PC-9 (cell line): ENCODE measurements at regions not wholly inside any gene's neighbourhood (a gene's known extent, or its start where the extent isn't known, plus 50 kb on each side); places are given as distances from the start of the nearest gene placed in this dataset.

Source experiments
- BruUV-seq: library from RNA; stranded (reverse); fragments of 400-500 nt; replicated peaks from 2 replicates; lab custom pipeline; 2021; lab: Mats Ljungman, UMichigan
- CTCF ChIA-PET: fragments of 300-600 bp; sonication (Branson Sonifier 250); formaldehyde crosslinking; loops from one replicate; lab custom pipeline; 2022; ENCODE audit warnings: antibody characterized with exemption; lab: Charles Lee
- POLR2A ChIA-PET: fragments of 300-600 bp; sonication (Branson Sonifier 250); formaldehyde crosslinking; loops from one replicate; lab custom pipeline; 2022; ENCODE audit warnings: antibody characterized with exemption; ENCODE audit not compliant: unreplicated experiment; lab: Charles Lee
- DNase-seq, 2 experiments: peaks; one replicate each; pipeline versions ENCODE4 v3.0.0 to v3.0.0-alpha.2; 2015 to 2022; ENCODE audit warnings: mixed read lengths in 1 of 2
- H2AFZ ChIP-seq: fragments of 200-600 bp; sonication (generic); 2 replicates; pipeline ENCODE4 v1.8.1; 2017; ENCODE audit warnings: antibody characterized with exemption
- H3F3A ChIP-seq: fragments of 200-600 bp; sonication (generic); 2 replicates; pipeline ENCODE4 v1.8.1; 2017; ENCODE audit warnings: antibody characterized with exemption, mild to moderate bottlenecking, low read depth; ENCODE audit not compliant: insufficient read depth
- H3K27ac ChIP-seq: fragments of 200-600 bp; sonication (generic); 2 replicates; pipeline ENCODE4 v1.6.1; 2016; ENCODE audit warnings: mixed run types
- H3K27me3 ChIP-seq: fragments of 200-600 bp; sonication (generic); 2 replicates; pipeline ENCODE4 v1.6.1; 2016; ENCODE audit warnings: low read depth, mixed run types; ENCODE audit not compliant: insufficient read depth
- H3K36me3 ChIP-seq: fragments of 200-600 bp; sonication (generic); 2 replicates; pipeline ENCODE4 v1.6.1; 2016; ENCODE audit warnings: low read depth, mixed run types
- H3K4me1 ChIP-seq: fragments of 200-600 bp; sonication (generic); replicated peaks from 2 replicates; pipeline ENCODE4 v1.6.1; 2016; ENCODE audit warnings: mixed run types; ENCODE audit not compliant: insufficient read depth
- H3K4me2 ChIP-seq: fragments of 200-600 bp; sonication (generic); 2 replicates; pipeline ENCODE4 v1.6.1; 2017; ENCODE audit warnings: mixed run types
- H3K4me3 ChIP-seq: fragments of 200-600 bp; sonication (generic); 2 replicates; pipeline ENCODE4 v1.6.1; 2016; ENCODE audit warnings: mixed run types
- H3K79me2 ChIP-seq: fragments of 200-600 bp; sonication (generic); 2 replicates; pipeline ENCODE4 v1.6.1; 2017; ENCODE audit warnings: low read depth, mixed run types
- H3K9me2 ChIP-seq: fragments of 200-600 bp; sonication (generic); 2 replicates; pipeline ENCODE4 v1.8.1; 2017; ENCODE audit warnings: mild to moderate bottlenecking; ENCODE audit not compliant: insufficient read depth
- H3K9me3 ChIP-seq: fragments of 200-600 bp; sonication (generic); 2 replicates; pipeline ENCODE4 v1.8.1; 2016; ENCODE audit warnings: low read depth; ENCODE audit not compliant: insufficient read depth
- H4K20me1 ChIP-seq: fragments of 200-600 bp; sonication (generic); 2 replicates; pipeline ENCODE4 v1.8.1; 2017; ENCODE audit not compliant: insufficient read depth
- EZH2 ChIP-seq: fragments of 200-600 bp; sonication (generic); IDR thresholded peaks from 2 replicates; pipeline ENCODE4 v1.8.0; 2017; ENCODE audit warnings: antibody characterized with exemption, low read depth
- intact Hi-C: fragments of 100-400 bp; cut with micrococcal nuclease; formaldehyde crosslinking; loops from one replicate; pipeline ENCODE4 v1.10.0; 2022; ENCODE audit not compliant: unreplicated experiment
- TF ChIP-seq, protein P1 (sequence below): fragments of 200-600 bp; sonication (generic); conservative IDR thresholded peaks from 2 replicates; pipeline ENCODE4 v1.6.1; 2017; ENCODE audit warnings: mixed run types, antibody characterized with exemption, mild to moderate bottlenecking, moderate library complexity

DNA sequence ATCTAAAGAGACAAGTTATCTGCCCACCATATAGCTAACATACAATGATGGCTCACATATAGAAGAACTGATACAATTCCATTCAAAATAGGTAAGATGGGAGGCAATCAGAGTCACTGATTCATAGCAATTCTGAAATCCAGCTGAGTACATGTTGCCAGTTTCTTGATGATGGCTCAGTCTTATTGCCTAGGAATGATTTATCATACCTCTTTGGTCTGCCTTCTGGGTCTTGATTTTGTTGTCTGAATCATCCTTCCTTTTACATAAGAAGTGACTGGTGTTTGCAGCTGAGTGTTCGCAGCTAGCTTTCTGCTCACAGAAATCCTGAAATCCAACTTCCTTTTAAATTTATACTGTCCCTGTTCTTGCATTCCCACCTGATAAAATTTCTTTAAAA is 463.2 kb upstream of the MGAT4C start:
- no peaks in the 10 kb centered on the region; the same call in 1 of the 2 replicates for H3K9me3 ChIP-seq

DNA sequence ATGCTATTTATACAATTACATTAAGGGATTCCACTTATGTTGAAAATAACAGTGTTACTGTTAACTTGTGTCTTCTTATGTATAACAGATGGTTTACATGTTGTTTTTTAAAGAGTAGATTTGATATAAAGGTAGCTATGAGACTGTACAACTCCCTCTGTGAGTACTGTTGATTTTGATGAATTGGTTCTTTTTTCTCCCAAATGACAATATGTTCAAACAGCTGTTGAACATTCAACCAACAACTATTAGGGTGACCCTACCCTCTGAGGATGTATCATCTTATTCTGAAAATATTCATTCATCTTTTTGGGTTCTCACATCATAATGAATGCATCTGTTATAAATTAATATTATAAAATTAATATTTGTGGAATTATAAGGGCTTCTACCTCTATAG is 456.9 kb upstream of the MGAT4C start:
- Histone ChIP-seq H3K4me3 (peak overlapping the region; percentile 20; the same call in 1 of the 2 replicates), H4K20me1 (no peaks in the 10 kb centered on the region), H3K9me2 (no peaks in the 10 kb centered on the region), H3K79me2 (no peaks in the 10 kb centered on the region), H3K27me3 (no peaks in the 10 kb centered on the region), H3K27ac (peak overlapping the region; percentile 92), H3K9me3 (peaks cover 19% of the 10 kb centered on the region; the same call in 1 of the 2 replicates), H2AFZ (peak overlapping the region; percentile 58; the same call in 1 of the 2 replicates), H3K4me1 (peaks cover 21% of the 10 kb centered on the region), H3K36me3 (no peaks in the 10 kb centered on the region), H3K4me2 (peak overlapping the region; percentile 60), H3F3A (peaks cover 18% of the 10 kb centered on the region)
- BruUV-seq: no TSS peak
- ChIA-PET POLR2A (interaction anchor here (0.8 kb wide), 1 partner anchor 59 kb away, joined by 6 read pairs; no protein-coding TSS in a partner anchor), CTCF (no interaction called here)
- DNase-seq: no peak
- intact Hi-C loops: no loop called here
- TF ChIP-seq, protein P1, sequence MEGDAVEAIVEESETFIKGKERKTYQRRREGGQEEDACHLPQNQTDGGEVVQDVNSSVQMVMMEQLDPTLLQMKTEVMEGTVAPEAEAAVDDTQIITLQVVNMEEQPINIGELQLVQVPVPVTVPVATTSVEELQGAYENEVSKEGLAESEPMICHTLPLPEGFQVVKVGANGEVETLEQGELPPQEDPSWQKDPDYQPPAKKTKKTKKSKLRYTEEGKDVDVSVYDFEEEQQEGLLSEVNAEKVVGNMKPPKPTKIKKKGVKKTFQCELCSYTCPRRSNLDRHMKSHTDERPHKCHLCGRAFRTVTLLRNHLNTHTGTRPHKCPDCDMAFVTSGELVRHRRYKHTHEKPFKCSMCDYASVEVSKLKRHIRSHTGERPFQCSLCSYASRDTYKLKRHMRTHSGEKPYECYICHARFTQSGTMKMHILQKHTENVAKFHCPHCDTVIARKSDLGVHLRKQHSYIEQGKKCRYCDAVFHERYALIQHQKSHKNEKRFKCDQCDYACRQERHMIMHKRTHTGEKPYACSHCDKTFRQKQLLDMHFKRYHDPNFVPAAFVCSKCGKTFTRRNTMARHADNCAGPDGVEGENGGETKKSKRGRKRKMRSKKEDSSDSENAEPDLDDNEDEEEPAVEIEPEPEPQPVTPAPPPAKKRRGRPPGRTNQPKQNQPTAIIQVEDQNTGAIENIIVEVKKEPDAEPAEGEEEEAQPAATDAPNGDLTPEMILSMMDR: no peak
- no peak for TF ChIP-seq EZH2

More for the DNA sequence above, 463.2 kb upstream of the MGAT4C start:
- no peaks in the 10 kb centered on the region for H3K79me2 ChIP-seq
- TF ChIP-seq, protein P1: no peak
- no peak for TF ChIP-seq EZH2
- H3F3A ChIP-seq: no peaks in the 10 kb centered on the region
- H3K27ac ChIP-seq: no peak overlapping the region
- no TSS peak for BruUV-seq
- no peaks in the 10 kb centered on the region for H3K4me1 ChIP-seq
- ChIA-PET CTCF (no interaction called here), POLR2A (no interaction called here)
- DNase-seq: no peak
- intact Hi-C loops: no loop called here
- no peak overlapping the region for H2AFZ ChIP-seq
- no peak overlapping the region for H3K4me3 ChIP-seq
- no peaks in the 10 kb centered on the region for H4K20me1 ChIP-seq
- H3K4me2 ChIP-seq: no peak overlapping the region
- no peaks in the 10 kb centered on the region for H3K9me2 ChIP-seq
- no peaks in the 10 kb centered on the region for H3K36me3 ChIP-seq
- H3K27me3 ChIP-seq: no peaks in the 10 kb centered on the region

DNA sequence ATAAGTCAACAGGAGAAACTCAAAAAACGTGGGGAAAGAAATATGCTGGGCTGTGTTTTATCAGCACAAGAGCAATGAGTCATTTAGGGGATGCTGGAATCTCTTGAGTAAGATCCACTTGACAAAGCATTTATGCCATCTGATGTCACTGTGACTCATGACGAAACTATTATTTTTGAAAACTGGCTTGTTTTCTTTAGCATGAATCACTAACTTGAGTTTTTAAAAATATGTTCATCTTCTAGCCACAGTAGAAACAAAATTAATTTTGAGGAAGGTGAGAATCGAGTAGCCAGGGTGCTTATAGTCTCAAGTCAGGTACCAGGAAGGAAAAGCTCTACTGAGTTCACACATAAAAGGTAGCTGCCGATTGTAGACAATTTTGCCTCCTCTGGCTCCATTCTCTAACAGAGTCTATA is 456.2 kb upstream of the MGAT4C start:
- Histone ChIP-seq H3K9me2 (no peaks in the 10 kb centered on the region), H2AFZ (peak overlapping the region; percentile 58; the same call in 1 of the 2 replicates), H3F3A (peaks cover 18% of the 10 kb centered on the region), H3K79me2 (no peaks in the 10 kb centered on the region), H4K20me1 (no peaks in the 10 kb centered on the region), H3K27me3 (no peaks in the 10 kb centered on the region), H3K4me3 (peak overlapping the region; percentile 20; the same call in 1 of the 2 replicates), H3K36me3 (no peaks in the 10 kb centered on the region), H3K27ac (peak overlapping the region; percentile 92), H3K4me2 (peak overlapping the region; percentile 60), H3K4me1 (peaks cover 21% of the 10 kb centered on the region), H3K9me3 (peaks cover 19% of the 10 kb centered on the region; the same call in 1 of the 2 replicates)
- intact Hi-C loops: loop anchor here (1.0 kb wide), 1 partner anchor 43 kb away; no protein-coding TSS in a partner anchor
- no peak for TF ChIP-seq EZH2
- TF ChIP-seq, protein P1: no peak
- DNase-seq: peak; percentile 12 to 97
- POLR2A ChIA-PET: interaction anchor here (0.8 kb wide), 1 partner anchor 58 kb away, joined by 6 read pairs; no protein-coding TSS in a partner anchor
- BruUV-seq: no TSS peak
- CTCF ChIA-PET: no interaction called here
